ENCODE measurements at regions not wholly inside any gene's neighbourhood (a gene's known extent, or its start where the extent isn't known, plus 50 kb on each side); places are given as distances from the start of the nearest gene placed in this dataset.
"Not testable (repeated sequence)": the region's sequence is repeated elsewhere in the genome, so short reads cannot be mapped to it uniquely, and the experiment has no call there.

- not testable (repeated sequence) for TF ChIP-seq POLR2A (IDR thresholded peaks at IDR 0.05; ENCODE audit: low read depth, low read length); EZH2 (IDR thresholded peaks at IDR 0.05; ENCODE audit: borderline replicate concordance, low read depth, low read length, severe bottlenecking); POLR2AphosphoS5 (IDR thresholded peaks at IDR 0.05; ENCODE audit: insufficient read depth, low read depth, low read length); JUN (IDR thresholded peaks at IDR 0.05; ENCODE audit: borderline replicate concordance, insufficient read depth, insufficient read length, low read depth); MYC (IDR thresholded peaks at IDR 0.05; ENCODE audit: low read depth, low read length)
- TF ChIP-seq, protein P1, sequence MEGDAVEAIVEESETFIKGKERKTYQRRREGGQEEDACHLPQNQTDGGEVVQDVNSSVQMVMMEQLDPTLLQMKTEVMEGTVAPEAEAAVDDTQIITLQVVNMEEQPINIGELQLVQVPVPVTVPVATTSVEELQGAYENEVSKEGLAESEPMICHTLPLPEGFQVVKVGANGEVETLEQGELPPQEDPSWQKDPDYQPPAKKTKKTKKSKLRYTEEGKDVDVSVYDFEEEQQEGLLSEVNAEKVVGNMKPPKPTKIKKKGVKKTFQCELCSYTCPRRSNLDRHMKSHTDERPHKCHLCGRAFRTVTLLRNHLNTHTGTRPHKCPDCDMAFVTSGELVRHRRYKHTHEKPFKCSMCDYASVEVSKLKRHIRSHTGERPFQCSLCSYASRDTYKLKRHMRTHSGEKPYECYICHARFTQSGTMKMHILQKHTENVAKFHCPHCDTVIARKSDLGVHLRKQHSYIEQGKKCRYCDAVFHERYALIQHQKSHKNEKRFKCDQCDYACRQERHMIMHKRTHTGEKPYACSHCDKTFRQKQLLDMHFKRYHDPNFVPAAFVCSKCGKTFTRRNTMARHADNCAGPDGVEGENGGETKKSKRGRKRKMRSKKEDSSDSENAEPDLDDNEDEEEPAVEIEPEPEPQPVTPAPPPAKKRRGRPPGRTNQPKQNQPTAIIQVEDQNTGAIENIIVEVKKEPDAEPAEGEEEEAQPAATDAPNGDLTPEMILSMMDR (IDR thresholded peaks at IDR 0.05; ENCODE audit: extremely low read depth in 1 of 2, insufficient read depth in 1 of 2, low read depth in 1 of 2, low read length in 2 of 2) = not testable (repeated sequence)
- TF ChIP-seq, protein P2, sequence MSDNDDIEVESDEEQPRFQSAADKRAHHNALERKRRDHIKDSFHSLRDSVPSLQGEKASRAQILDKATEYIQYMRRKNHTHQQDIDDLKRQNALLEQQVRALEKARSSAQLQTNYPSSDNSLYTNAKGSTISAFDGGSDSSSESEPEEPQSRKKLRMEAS (IDR thresholded peaks at IDR 0.05; ENCODE audit: insufficient read depth, insufficient read length) = not testable (repeated sequence)
Measured at GRCh38 chr2:142729814-142730213, 147.7 kb upstream of the KYNU start.

Measured in endothelial cell of umbilical vein (primary cell).